Mesenchymal stem cell (in vitro differentiated cells and primary cell): ENCODE measurements at regions not wholly inside any gene's neighbourhood (a gene's known extent, or its start where the extent isn't known, plus 50 kb on each side); places are given as distances from the start of the nearest gene placed in this dataset.

ENCODE experiments used
- DNase-seq: peaks from one replicate; pipeline ENCODE4 v3.0.0-alpha.2; 2013
- H2AFZ ChIP-seq: one replicate; pipeline ENCODE4 v1.6.1; 2013; ENCODE audit warnings: low read depth, mild to moderate bottlenecking, control low read depth, inconsistent platforms, low read length, moderate library complexity
- H2AK5ac ChIP-seq: 2 replicates; pipeline ENCODE4 v1.6.1; 2013; ENCODE audit warnings: low read length, moderate library complexity, mild to moderate bottlenecking, inconsistent platforms; ENCODE audit not compliant: severe bottlenecking
- H2BK120ac ChIP-seq: one replicate; pipeline ENCODE4 v1.6.1; 2013; ENCODE audit warnings: low read depth, mild to moderate bottlenecking, inconsistent platforms, low read length, moderate library complexity
- H2BK12ac ChIP-seq, 2 experiments: one replicate each; pipeline ENCODE4 v1.6.1; 2013; ENCODE audit warnings: inconsistent platforms in 2 of 2, low read length in 2 of 2, mild to moderate bottlenecking in 2 of 2, moderate library complexity in 2 of 2, control low read depth in 1 of 2
- H2BK15ac ChIP-seq: one replicate; pipeline ENCODE4 v1.6.1; 2013; ENCODE audit warnings: mild to moderate bottlenecking, low read depth, inconsistent platforms; ENCODE audit not compliant: poor library complexity, severe bottlenecking
- H2BK5ac ChIP-seq: 2 replicates; pipeline ENCODE4 v1.6.1; 2013; ENCODE audit warnings: low read depth, mild to moderate bottlenecking, low read length, control low read depth, inconsistent platforms; ENCODE audit not compliant: poor library complexity, severe bottlenecking
- H3K14ac ChIP-seq, 2 experiments: one replicate each; pipeline ENCODE4 v1.6.1; 2013; ENCODE audit warnings: inconsistent platforms in 2 of 2, low read length in 2 of 2, control low read depth in 1 of 2, mild to moderate bottlenecking in 1 of 2, moderate library complexity in 1 of 2
- H3K18ac ChIP-seq, 2 experiments: one replicate each; pipeline ENCODE4 v1.6.1; 2013; ENCODE audit warnings: inconsistent platforms in 2 of 2, low read length in 2 of 2, control low read depth in 1 of 2, low read depth in 1 of 2, mild to moderate bottlenecking in 1 of 2
- H3K23ac ChIP-seq, 2 experiments: one replicate each; pipeline ENCODE4 v1.6.1; 2013; ENCODE audit warnings: inconsistent platforms in 2 of 2, low read length in 2 of 2, mild to moderate bottlenecking in 2 of 2, moderate library complexity in 2 of 2, control low read depth in 1 of 2
- H3K27ac ChIP-seq: 2 replicates; pipeline ENCODE4 v1.5.1; 2013; ENCODE audit warnings: mild to moderate bottlenecking, moderate library complexity, low read length, control low read depth, inconsistent platforms; ENCODE audit not compliant: poor library complexity, severe bottlenecking
- H3K27me3 ChIP-seq, 2 experiments: 2 replicates each; pipeline versions ENCODE4 v1.6.1 to v1.7.0; 2013; ENCODE audit warnings: low read length in 2 of 2, mild to moderate bottlenecking in 2 of 2, moderate library complexity in 2 of 2, control low read depth in 1 of 2, inconsistent platforms in 1 of 2; ENCODE audit not compliant: control insufficient read depth in 1 of 2, insufficient read depth in 1 of 2
- H3K36me3 ChIP-seq, 2 experiments: 2 replicates each; pipeline versions ENCODE4 v1.6.1 to v1.7.0; 2013; ENCODE audit warnings: low read length in 2 of 2, control low read depth in 1 of 2, inconsistent platforms in 1 of 2, low read depth in 1 of 2, mild to moderate bottlenecking in 1 of 2; ENCODE audit not compliant: insufficient read depth in 2 of 2, control insufficient read depth in 1 of 2
- H3K4ac ChIP-seq, 2 experiments: one replicate each; pipeline ENCODE4 v1.6.1; 2013; ENCODE audit warnings: inconsistent platforms in 2 of 2, low read length in 2 of 2, mild to moderate bottlenecking in 2 of 2, moderate library complexity in 2 of 2, control low read depth in 1 of 2, low read depth in 1 of 2
- H3K4me1 ChIP-seq: 2 replicates; pipeline ENCODE4 v1.6.1; 2013; ENCODE audit warnings: low read depth, low read length, control low read depth; ENCODE audit not compliant: control insufficient read depth, insufficient read depth
- H3K4me2 ChIP-seq: 2 replicates; pipeline ENCODE4 v1.6.1; 2013; ENCODE audit warnings: low read length, mild to moderate bottlenecking, inconsistent platforms; ENCODE audit not compliant: poor library complexity, severe bottlenecking
- H3K4me3 ChIP-seq, 2 experiments: 2 replicates each; pipeline versions ENCODE4 v1.5.1 to v1.7.0; 2013; ENCODE audit warnings: low read length in 2 of 2, mild to moderate bottlenecking in 2 of 2, control low read depth in 1 of 2, low read depth in 1 of 2; ENCODE audit not compliant: insufficient read depth in 1 of 2
- H3K79me1 ChIP-seq: replicated peaks from 2 replicates; pipeline ENCODE4 v1.6.1; 2013; ENCODE audit warnings: mild to moderate bottlenecking, control low read depth, low read length, inconsistent platforms; ENCODE audit not compliant: poor library complexity, severe bottlenecking
- H3K9ac ChIP-seq: 2 replicates; pipeline ENCODE4 v1.7.0; 2013; ENCODE audit warnings: mild to moderate bottlenecking, low read length, moderate library complexity
- H3K9me3 ChIP-seq: 2 replicates; pipeline ENCODE4 v1.7.0; 2013; ENCODE audit warnings: mild to moderate bottlenecking, low read length; ENCODE audit not compliant: control insufficient read depth
- H4K8ac ChIP-seq: one replicate; pipeline ENCODE4 v1.6.1; 2013; ENCODE audit warnings: inconsistent platforms, mild to moderate bottlenecking, low read length, moderate library complexity
- H4K91ac ChIP-seq: one replicate; pipeline ENCODE4 v1.6.1; 2013; ENCODE audit warnings: mild to moderate bottlenecking, low read length, inconsistent platforms
- WGBS: methylation state at CpG from one replicate; pipeline ENCODE4 v1.1.7; 2013; ENCODE audit warnings: mixed read lengths; 5-methylcytosine and 5-hydroxymethylcytosine counted together

GRCh38 chr7:124201768-124202349, 169.0 kb upstream of the TMEM229A start:
- H3K23ac ChIP-seq: no peak overlapping the region
- no peak overlapping the region for H2AFZ ChIP-seq
- no peak overlapping the region for H2BK15ac ChIP-seq
- peak overlapping the region in 1 of 2 experiments; percentile 49 for H3K18ac ChIP-seq
- no peak overlapping the region for H3K4ac ChIP-seq
- no peak overlapping the region for H2BK5ac ChIP-seq
- H3K27ac ChIP-seq: no peak overlapping the region
- no peak overlapping the region for H3K14ac ChIP-seq
- H3K9ac ChIP-seq: no peak overlapping the region
- no peak overlapping the region for H2AK5ac ChIP-seq
- no peak overlapping the region for H4K91ac ChIP-seq
- no peaks in the 10 kb centered on the region for H3K4me1 ChIP-seq
- peak; percentile 49 for DNase-seq
- no peak overlapping the region for H2BK120ac ChIP-seq
- H2BK12ac ChIP-seq: no peak overlapping the region
- H3K4me2 ChIP-seq: no peak overlapping the region
- no peaks in the 10 kb centered on the region for H3K79me1 ChIP-seq
- no peaks in the 10 kb centered on the region for H3K36me3 ChIP-seq
- no peaks in the 10 kb centered on the region for H3K9me3 ChIP-seq
- 80% methylated on average over 2 of the region's 3 CpGs for WGBS
- peak overlapping the region; percentile 42 for H4K8ac ChIP-seq
- no peak overlapping the region for H3K4me3 ChIP-seq
- H3K27me3 ChIP-seq: no peaks in the 10 kb centered on the region

- Histone ChIP-seq H3K14ac (no peak overlapping the region), H4K8ac (no peak overlapping the region), H2AFZ (no peak overlapping the region), H3K4me1 (no peaks in the 10 kb centered on the region), H2BK120ac (no peak overlapping the region), H3K4me2 (no peak overlapping the region), H4K91ac (no peak overlapping the region), H3K18ac (no peak overlapping the region), H2AK5ac (no peak overlapping the region), H3K9ac (no peak overlapping the region), H3K36me3 (no peaks in the 10 kb centered on the region), H3K9me3 (no peaks in the 10 kb centered on the region), H2BK15ac (no peak overlapping the region), H3K4ac (no peak overlapping the region), H3K79me1 (no peaks in the 10 kb centered on the region), H2BK12ac (no peak overlapping the region), H3K27me3 (no peaks in the 10 kb centered on the region), H3K23ac (no peak overlapping the region), H2BK5ac (no peak overlapping the region), H3K27ac (no peak overlapping the region), H3K4me3 (no peak overlapping the region)
- WGBS: 58% methylated on average over 1 of the region's 2 CpGs
- DNase-seq: no peak
These were observed 163.7 kb upstream of the TMEM229A start for GRCh38 chr7:124196519-124196918.

GRCh38 chr7:124192885-124193284, 160.0 kb upstream of the TMEM229A start:
- Histone ChIP-seq H3K4me2 (no peak overlapping the region), H3K18ac (no peak overlapping the region), H3K79me1 (no peaks in the 10 kb centered on the region), H3K9me3 (no peaks in the 10 kb centered on the region), H2BK5ac (no peak overlapping the region), H2AFZ (no peak overlapping the region), H3K27ac (no peak overlapping the region), H4K91ac (no peak overlapping the region), H3K9ac (no peak overlapping the region), H3K23ac (no peak overlapping the region), H2BK12ac (no peak overlapping the region), H2BK15ac (no peak overlapping the region), H3K4ac (no peak overlapping the region), H3K4me3 (no peak overlapping the region), H2BK120ac (no peak overlapping the region), H2AK5ac (no peak overlapping the region), H3K14ac (no peak overlapping the region), H3K27me3 (no peaks in the 10 kb centered on the region), H4K8ac (no peak overlapping the region), H3K4me1 (peaks cover 1% of the 10 kb centered on the region), H3K36me3 (no peaks in the 10 kb centered on the region)
- DNase-seq: peak; percentile 15

- Histone ChIP-seq H2BK120ac (no peak overlapping the region), H3K27me3 (no peaks in the 10 kb centered on the region), H2AK5ac (no peak overlapping the region), H3K23ac (no peak overlapping the region), H4K91ac (no peak overlapping the region), H4K8ac (no peak overlapping the region), H2AFZ (no peak overlapping the region), H3K14ac (no peak overlapping the region), H3K36me3 (no peaks in the 10 kb centered on the region), H2BK15ac (no peak overlapping the region), H3K4ac (no peak overlapping the region), H3K4me3 (no peak overlapping the region), H3K79me1 (no peaks in the 10 kb centered on the region), H3K4me2 (no peak overlapping the region), H2BK12ac (no peak overlapping the region), H3K4me1 (peaks cover 1% of the 10 kb centered on the region), H3K18ac (no peak overlapping the region), H3K27ac (no peak overlapping the region), H2BK5ac (no peak overlapping the region), H3K9ac (no peak overlapping the region), H3K9me3 (no peaks in the 10 kb centered on the region)
- no peak for DNase-seq
- 30% methylated on average over 1 of the region's 1 CpG for WGBS
These were observed 158.8 kb upstream of the TMEM229A start for GRCh38 chr7:124191713-124192112.
